B cell (primary cell): ENCODE measurements at regions not wholly inside any gene's neighbourhood (a gene's known extent, or its start where the extent isn't known, plus 50 kb on each side); places are given as distances from the start of the nearest gene placed in this dataset.

Source experiments
- ATAC-seq: fragments of 200-7000 bp; cut with Tn5 transposase; one replicate; pipeline ENCODE4 v1.10.0; 2021; ENCODE audit warnings: low read depth, mild to moderate bottlenecking, moderate number of reproducible peaks, moderate library complexity
- CTCF ChIA-PET: fragments of 350-600 bp; sonication (Branson Sonifier 250); formaldehyde crosslinking; loops from one replicate; lab custom pipeline; 2021; ENCODE audit warnings: antibody characterized with exemption, inconsistent platforms; lab: Charles Lee
- POLR2A ChIA-PET: fragments of 350-600 bp; sonication (Branson Sonifier 250); formaldehyde crosslinking; loops from one replicate; lab custom pipeline; 2021; ENCODE audit warnings: antibody characterized with exemption; lab: Charles Lee
- DNase-seq: peaks from one replicate; pipeline ENCODE4 v3.0.0; 2013
- H2AFZ ChIP-seq: 2 replicates; pipeline ENCODE4 v1.6.1; 2012; ENCODE audit warnings: mild to moderate bottlenecking, low read depth, low read length; ENCODE audit not compliant: insufficient read depth, poor library complexity, severe bottlenecking
- H3K27ac ChIP-seq, 2 donors: 1 replicate in 1 of 2; 2 replicates in 1 of 2; pipeline ENCODE4 v1.5.1; 2012 to 2013; ENCODE audit warnings: low read length in 2 of 2, mild to moderate bottlenecking in 2 of 2, moderate library complexity in 1 of 2
- H3K27me3 ChIP-seq, 4 experiments: fragments of 200-600 bp in 1 of 4; sonication (generic) in 1 of 4; replicated peaks in 1 of 4; 1 replicate in 2 of 4; 2 replicates in 2 of 4; pipeline versions ENCODE4 v1.6.1 to v1.7.0; 2013 to 2016; ENCODE audit warnings: low read length in 3 of 4, mild to moderate bottlenecking in 2 of 4, mixed read lengths in 1 of 4, moderate library complexity in 1 of 4; ENCODE audit not compliant: insufficient read depth in 4 of 4, control insufficient read depth in 3 of 4; ENCODE audit errors: control extremely low read depth in 1 of 4
- H3K36me3 ChIP-seq, 2 experiments: replicated peaks in 1 of 2; 1 replicate in 1 of 2; 2 replicates in 1 of 2; pipeline versions ENCODE4 v1.6.1 to v1.7.1; 2013; ENCODE audit warnings: low read length in 1 of 2; ENCODE audit not compliant: insufficient read depth in 2 of 2, control insufficient read depth in 1 of 2; ENCODE audit errors: control extremely low read depth in 1 of 2, extremely low read depth in 1 of 2
- H3K4me1 ChIP-seq, 2 donors: fragments of 200-600 bp in 1 of 2; sonication (generic) in 1 of 2; 1 replicate in 1 of 2; 2 replicates in 1 of 2; pipeline versions ENCODE4 v1.5.1 to v1.6.1; 2013 to 2017; ENCODE audit warnings: low read length in 2 of 2; ENCODE audit not compliant: control insufficient read depth in 2 of 2, insufficient read depth in 2 of 2
- H3K4me2 ChIP-seq: replicated peaks from 2 replicates; pipeline ENCODE3; 2012; ENCODE audit warnings: mild to moderate bottlenecking, low read depth, low read length; ENCODE audit not compliant: poor library complexity, severe bottlenecking
- H3K4me3 ChIP-seq, 5 experiments: fragments of 200-600 bp in 1 of 5; sonication (generic) in 1 of 5; 1 replicate in 3 of 5; 2 replicates in 2 of 5; pipeline versions ENCODE4 v1.5.1 to v1.7.0; 2011 to 2016; ENCODE audit warnings: low read length in 4 of 5, mild to moderate bottlenecking in 4 of 5, low read depth in 2 of 5, control low read depth in 1 of 5, moderate library complexity in 1 of 5; ENCODE audit not compliant: insufficient read depth in 1 of 5; ENCODE audit errors: control extremely low read depth in 1 of 5, extremely low read depth in 1 of 5
- H3K79me2 ChIP-seq: fragments of 200-600 bp; sonication (generic); one replicate; pipeline ENCODE4 v1.6.0; 2016; ENCODE audit warnings: low read length; ENCODE audit not compliant: control insufficient read depth, insufficient read depth
- H3K9ac ChIP-seq: fragments of 200-600 bp; sonication (generic); 2 replicates; pipeline ENCODE4 v1.6.1; 2017; ENCODE audit warnings: mild to moderate bottlenecking, low read length, moderate library complexity
- H3K9me3 ChIP-seq, 3 donors: one replicate each; pipeline versions ENCODE4 v1.6.1 to v1.7.1; 2013; ENCODE audit warnings: low read length in 2 of 3; ENCODE audit not compliant: control insufficient read depth in 2 of 3, insufficient read depth in 1 of 3; ENCODE audit errors: control extremely low read depth in 1 of 3
- H4K20me1 ChIP-seq: 2 replicates; pipeline ENCODE4 v1.6.0; 2012; ENCODE audit warnings: mild to moderate bottlenecking, low read length; ENCODE audit not compliant: insufficient read depth, control insufficient read depth, poor library complexity, severe bottlenecking
- H3K27ac Mint-ChIP-seq: one replicate; pipeline ENCODE4 v1.8.0; 2021; ENCODE audit warnings: mixed read lengths
- H3K27me3 Mint-ChIP-seq: one replicate; pipeline ENCODE4 v1.8.0; 2021; ENCODE audit warnings: mixed read lengths
- H3K4me1 Mint-ChIP-seq: one replicate; pipeline ENCODE4 v1.8.0; 2021; ENCODE audit warnings: mixed read lengths
- H3K4me3 Mint-ChIP-seq: one replicate; pipeline ENCODE4 v1.8.0; 2021; ENCODE audit warnings: mixed read lengths
- H3K9me3 Mint-ChIP-seq: one replicate; pipeline ENCODE4 v1.8.0; 2022; ENCODE audit warnings: mixed read lengths; ENCODE audit not compliant: insufficient read depth
- CTCF ChIP-seq: fragments of 200-600 bp; IDR thresholded peaks from one replicate; pipeline ENCODE4 v1.8.0; 2022; ENCODE audit warnings: antibody characterized with exemption, mild to moderate bottlenecking
- EZH2 ChIP-seq: IDR thresholded peaks from 2 replicates; pipeline ENCODE4 v1.6.1; 2012; ENCODE audit warnings: borderline replicate concordance, low read depth, mild to moderate bottlenecking, moderate library complexity, low read length; ENCODE audit not compliant: insufficient read depth, poor library complexity, severe bottlenecking
- WGBS: methylation state at CpG from one replicate; pipeline ENCODE4 v1.1.5; 2013; ENCODE audit warnings: missing lambda C conversion rate; ENCODE audit not compliant: insufficient coverage; 5-methylcytosine and 5-hydroxymethylcytosine counted together
- intact Hi-C: fragments of 100-400 bp; cut with micrococcal nuclease; formaldehyde crosslinking; loops from one replicate; pipeline ENCODE4 v1.10.0; 2022

GRCh38 chr7:51607447-51607846, 290.8 kb upstream of the COBL start:
- Histone ChIP-seq H3K9me3 (peaks cover 0 to 11% (median 0%) of the 10 kb centered on the region in 3 donors), H3K4me3 (no peak overlapping the region), H3K4me2 (no peak overlapping the region), H3K9ac (no peak overlapping the region), H3K79me2 (no peaks in the 10 kb centered on the region), H3K4me1 (no peaks in the 10 kb centered on the region), H4K20me1 (no peaks in the 10 kb centered on the region), H3K27me3 (no peaks in the 10 kb centered on the region), H3K36me3 (no peaks in the 10 kb centered on the region), H3K27ac (no peak overlapping the region), H2AFZ (no peak overlapping the region)
- ChIA-PET POLR2A (no interaction called here), CTCF (no interaction called here)
- 90% methylated on average over 11 of the region's 11 CpGs for WGBS
- Mint-ChIP-seq H3K9me3 (peaks cover 2% of the 10 kb centered on the region), H3K4me1 (no peaks in the 10 kb centered on the region), H3K27me3 (no peaks in the 10 kb centered on the region), H3K4me3 (no peak overlapping the region), H3K27ac (no peak overlapping the region)
- intact Hi-C loops, result no loop called here
- TF ChIP-seq EZH2 (no peak), CTCF (no peak)
- DNase-seq (no peak), ATAC-seq (no peak)

- ChIA-PET POLR2A (no interaction called here), CTCF (no interaction called here)
- Histone ChIP-seq H3K27ac (no peak overlapping the region), H3K4me1 (no peaks in the 10 kb centered on the region), H3K36me3 (no peaks in the 10 kb centered on the region), H3K9ac (no peak overlapping the region), H3K4me3 (no peak overlapping the region), H3K9me3 (peaks cover 0 to 17% (median 0%) of the 10 kb centered on the region in 3 donors), H4K20me1 (no peaks in the 10 kb centered on the region), H3K4me2 (no peak overlapping the region), H2AFZ (no peak overlapping the region), H3K79me2 (no peaks in the 10 kb centered on the region), H3K27me3 (no peaks in the 10 kb centered on the region)
- H3K27ac Mint-ChIP-seq, result no peak overlapping the region
- H3K27me3 Mint-ChIP-seq, result no peaks in the 10 kb centered on the region
- intact Hi-C loops, result no loop called here
- TF ChIP-seq CTCF, result no peak
- no peak for TF ChIP-seq EZH2
- 84% methylated on average over 7 of the region's 17 CpGs for WGBS
- no peaks in the 10 kb centered on the region for H3K4me1 Mint-ChIP-seq
- no peak for DNase-seq
- no peak for ATAC-seq
- no peak overlapping the region for H3K4me3 Mint-ChIP-seq
- H3K9me3 Mint-ChIP-seq, result peaks cover 2% of the 10 kb centered on the region
Measured at GRCh38 chr7:51606601-51607154, 290.1 kb upstream of the COBL start.
